HL-60 (cell line): ENCODE measurements at regions not wholly inside any gene's neighbourhood (a gene's known extent, or its start where the extent isn't known, plus 50 kb on each side); places are given as distances from the start of the nearest gene placed in this dataset.

Experiments
- GABPA ChIP-seq: IDR thresholded peaks from 2 replicates; pipeline ENCODE4 v1.6.1; 2012; ENCODE audit warnings: low read depth
- POLR2AphosphoS5 ChIP-seq: IDR thresholded peaks from 2 replicates; pipeline ENCODE4 v1.6.1; 2012; ENCODE audit warnings: low read depth
- TF ChIP-seq, protein P1 (sequence below): IDR thresholded peaks from one replicate; pipeline ENCODE4 v1.5.1; 2011; ENCODE audit warnings: low read length, control low read depth, inconsistent platforms; ENCODE audit not compliant: insufficient read depth

- TF ChIP-seq POLR2AphosphoS5: no peak
- TF ChIP-seq, protein P1, sequence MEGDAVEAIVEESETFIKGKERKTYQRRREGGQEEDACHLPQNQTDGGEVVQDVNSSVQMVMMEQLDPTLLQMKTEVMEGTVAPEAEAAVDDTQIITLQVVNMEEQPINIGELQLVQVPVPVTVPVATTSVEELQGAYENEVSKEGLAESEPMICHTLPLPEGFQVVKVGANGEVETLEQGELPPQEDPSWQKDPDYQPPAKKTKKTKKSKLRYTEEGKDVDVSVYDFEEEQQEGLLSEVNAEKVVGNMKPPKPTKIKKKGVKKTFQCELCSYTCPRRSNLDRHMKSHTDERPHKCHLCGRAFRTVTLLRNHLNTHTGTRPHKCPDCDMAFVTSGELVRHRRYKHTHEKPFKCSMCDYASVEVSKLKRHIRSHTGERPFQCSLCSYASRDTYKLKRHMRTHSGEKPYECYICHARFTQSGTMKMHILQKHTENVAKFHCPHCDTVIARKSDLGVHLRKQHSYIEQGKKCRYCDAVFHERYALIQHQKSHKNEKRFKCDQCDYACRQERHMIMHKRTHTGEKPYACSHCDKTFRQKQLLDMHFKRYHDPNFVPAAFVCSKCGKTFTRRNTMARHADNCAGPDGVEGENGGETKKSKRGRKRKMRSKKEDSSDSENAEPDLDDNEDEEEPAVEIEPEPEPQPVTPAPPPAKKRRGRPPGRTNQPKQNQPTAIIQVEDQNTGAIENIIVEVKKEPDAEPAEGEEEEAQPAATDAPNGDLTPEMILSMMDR: no peak
- no peak for TF ChIP-seq GABPA
Observed at GRCh38 chr15:79743032-79743431, 153.8 kb downstream of the MTHFS start.
